HEK293 (cell line): ENCODE measurements at regions not wholly inside any gene's neighbourhood (a gene's known extent, or its start where the extent isn't known, plus 50 kb on each side); places are given as distances from the start of the nearest gene placed in this dataset.
A peak's percentile ranks its signal among the peaks of the same experiment; 100 is the strongest.

ENCODE experiments used
- CTCF ChIA-PET: fragments of 350-600 bp; formaldehyde crosslinking; extraction: SDS; loops from one replicate; lab custom pipeline; 2021; ENCODE audit warnings: antibody characterized with exemption; lab: Yijun Ruan, JAX
- POLR2A ChIA-PET: fragments of 300-600 bp; formaldehyde crosslinking; extraction: SDS; loops from one replicate; lab custom pipeline; 2020; ENCODE audit warnings: antibody characterized with exemption, inconsistent platforms; lab: Yijun Ruan, JAX
- H3K27ac ChIP-seq: fragments of 200-500 bp; sonication (Bioruptor generic); 2 replicates; pipeline ENCODE4 v1.5.1; 2014; ENCODE audit warnings: low read depth, low read length, control low read depth, inconsistent platforms; ENCODE audit errors: extremely low read depth
- H3K36me3 ChIP-seq, 2 experiments: fragments of 200-500 bp in 1 of 2; sonication (Bioruptor generic) in 1 of 2; 1 replicate in 1 of 2; 2 replicates in 1 of 2; pipeline ENCODE4 v1.5.1; 2014 to 2017; ENCODE audit warnings: inconsistent platforms in 2 of 2, low read length in 2 of 2; ENCODE audit not compliant: control insufficient read depth in 2 of 2, insufficient read depth in 1 of 2
- H3K4me1 ChIP-seq: fragments of 200-500 bp; sonication (Bioruptor generic); 2 replicates; pipeline ENCODE4 v1.5.1; 2014; ENCODE audit warnings: mild to moderate bottlenecking, low read length, inconsistent platforms; ENCODE audit not compliant: control insufficient read depth, insufficient read depth
- H3K4me3 ChIP-seq: 2 replicates; pipeline ENCODE4 v1.5.1; 2011; ENCODE audit warnings: low read depth, mild to moderate bottlenecking, control low read depth, low read length, moderate library complexity
- H3K9me3 ChIP-seq: fragments of 200-500 bp; sonication (Bioruptor generic); 2 replicates; pipeline ENCODE4 v1.5.1; 2014; ENCODE audit warnings: low read depth, low read length, inconsistent platforms; ENCODE audit not compliant: control insufficient read depth, insufficient read depth
- GLIS2 ChIP-seq: fragments of 450-650 bp; formaldehyde crosslinking; IDR thresholded peaks from 2 replicates; pipeline ENCODE4 v1.5.1; 2016; ENCODE audit warnings: missing biosample characterization, missing genetic modification characterization
- SP2 ChIP-seq: fragments of 450-650 bp; formaldehyde crosslinking; IDR thresholded peaks from 2 replicates; pipeline ENCODE4 v1.5.1; 2016; ENCODE audit warnings: missing biosample characterization, missing genetic modification characterization
- SP7 ChIP-seq: fragments of 450-650 bp; formaldehyde crosslinking; IDR thresholded peaks from 2 replicates; pipeline ENCODE4 v1.5.1; 2016; ENCODE audit warnings: missing biosample characterization, missing genetic modification characterization
- WT1 ChIP-seq: fragments of 450-650 bp; formaldehyde crosslinking; IDR thresholded peaks from 2 replicates; pipeline ENCODE4 v1.5.1; 2016; ENCODE audit warnings: missing biosample characterization, missing genetic modification characterization
- ZBTB20 ChIP-seq: fragments of 450-650 bp; formaldehyde crosslinking; IDR thresholded peaks from 2 replicates; pipeline ENCODE4 v1.5.1; 2016; ENCODE audit warnings: missing biosample characterization, missing genetic modification characterization
- ZBTB48 ChIP-seq: fragments of 450-650 bp; formaldehyde crosslinking; IDR thresholded peaks from 2 replicates; pipeline ENCODE4 v1.5.1; 2016; ENCODE audit warnings: missing biosample characterization, missing genetic modification characterization
- ZFP37 ChIP-seq: fragments of 450-650 bp; formaldehyde crosslinking; IDR thresholded peaks from 2 replicates; pipeline ENCODE4 v1.5.1; 2016; ENCODE audit warnings: missing biosample characterization, missing genetic modification characterization
- ZIC2 ChIP-seq: fragments of 450-650 bp; formaldehyde crosslinking; IDR thresholded peaks from 2 replicates; pipeline ENCODE4 v1.5.1; 2016; ENCODE audit warnings: missing biosample characterization, missing genetic modification characterization
- ZNF16 ChIP-seq: fragments of 450-650 bp; formaldehyde crosslinking; IDR thresholded peaks from 2 replicates; pipeline ENCODE4 v1.5.1; 2016; ENCODE audit warnings: low read depth, missing biosample characterization, missing genetic modification characterization
- ZNF211 ChIP-seq: fragments of 450-650 bp; formaldehyde crosslinking; IDR thresholded peaks from 2 replicates; pipeline ENCODE4 v1.5.1; 2016; ENCODE audit warnings: low read depth, missing biosample characterization, missing genetic modification characterization
- ZNF239 ChIP-seq: fragments of 450-650 bp; formaldehyde crosslinking; IDR thresholded peaks from 2 replicates; pipeline ENCODE4 v1.5.1; 2016; ENCODE audit warnings: missing biosample characterization, missing genetic modification characterization
- ZNF341 ChIP-seq: fragments of 450-650 bp; formaldehyde crosslinking; IDR thresholded peaks from 2 replicates; pipeline ENCODE4; 2016; ENCODE audit warnings: low read depth, missing biosample characterization, missing genetic modification characterization
- ZNF394 ChIP-seq: fragments of 450-650 bp; formaldehyde crosslinking; IDR thresholded peaks from 2 replicates; pipeline ENCODE4 v1.5.1; 2016; ENCODE audit warnings: missing biosample characterization, missing genetic modification characterization, mild to moderate bottlenecking, moderate library complexity, borderline replicate concordance
- ZNF521 ChIP-seq: fragments of 450-650 bp; formaldehyde crosslinking; IDR thresholded peaks from 2 replicates; pipeline ENCODE4 v1.5.1; 2017; ENCODE audit warnings: missing biosample characterization, mild to moderate bottlenecking, missing genetic modification characterization
- ZNF561 ChIP-seq: fragments of 450-650 bp; IDR thresholded peaks from 2 replicates; pipeline ENCODE4 v1.5.1; 2018; ENCODE audit warnings: missing biosample characterization, missing genetic modification characterization, borderline replicate concordance
- ZNF768 ChIP-seq: fragments of 450-650 bp; formaldehyde crosslinking; IDR thresholded peaks from 2 replicates; pipeline ENCODE4 v1.5.1; 2018; ENCODE audit warnings: missing biosample characterization, mild to moderate bottlenecking, missing genetic modification characterization
- ZNF776 ChIP-seq: fragments of 450-650 bp; formaldehyde crosslinking; IDR thresholded peaks from 2 replicates; pipeline ENCODE4 v1.5.0; 2017; ENCODE audit warnings: missing biosample characterization, missing genetic modification characterization, borderline replicate concordance
- ZNF785 ChIP-seq: fragments of 450-650 bp; formaldehyde crosslinking; IDR thresholded peaks from 2 replicates; pipeline ENCODE4 v1.5.1; 2016; ENCODE audit warnings: missing biosample characterization, missing genetic modification characterization
- ZNF791 ChIP-seq: fragments of 450-650 bp; formaldehyde crosslinking; IDR thresholded peaks from 2 replicates; pipeline ENCODE4 v1.5.1; 2016; ENCODE audit warnings: missing biosample characterization, missing genetic modification characterization
- ZSCAN16 ChIP-seq: fragments of 450-650 bp; formaldehyde crosslinking; IDR thresholded peaks from 2 replicates; pipeline ENCODE4 v1.5.1; 2016; ENCODE audit warnings: missing biosample characterization, missing genetic modification characterization
- TF ChIP-seq, protein P1 (sequence below): fragments of 450-650 bp; formaldehyde crosslinking; IDR thresholded peaks from 2 replicates; pipeline ENCODE4 v1.5.1; 2016; ENCODE audit warnings: missing biosample characterization, missing genetic modification characterization
- TF ChIP-seq, protein P2 (sequence below): fragments of 450-650 bp; formaldehyde crosslinking; conservative IDR thresholded peaks from 2 replicates; pipeline ENCODE4 v1.5.1; 2016; ENCODE audit warnings: low read depth, missing biosample characterization, missing genetic modification characterization
- TF ChIP-seq, protein P3 (sequence below): fragments of 450-650 bp; formaldehyde crosslinking; IDR thresholded peaks from 2 replicates; pipeline ENCODE4 v1.5.1; 2016; ENCODE audit warnings: missing biosample characterization, missing genetic modification characterization
- TF ChIP-seq, protein P4 (sequence below): fragments of 450-650 bp; formaldehyde crosslinking; IDR thresholded peaks from 2 replicates; pipeline ENCODE4 v1.5.1; 2016; ENCODE audit warnings: missing biosample characterization, missing genetic modification characterization

DNA sequence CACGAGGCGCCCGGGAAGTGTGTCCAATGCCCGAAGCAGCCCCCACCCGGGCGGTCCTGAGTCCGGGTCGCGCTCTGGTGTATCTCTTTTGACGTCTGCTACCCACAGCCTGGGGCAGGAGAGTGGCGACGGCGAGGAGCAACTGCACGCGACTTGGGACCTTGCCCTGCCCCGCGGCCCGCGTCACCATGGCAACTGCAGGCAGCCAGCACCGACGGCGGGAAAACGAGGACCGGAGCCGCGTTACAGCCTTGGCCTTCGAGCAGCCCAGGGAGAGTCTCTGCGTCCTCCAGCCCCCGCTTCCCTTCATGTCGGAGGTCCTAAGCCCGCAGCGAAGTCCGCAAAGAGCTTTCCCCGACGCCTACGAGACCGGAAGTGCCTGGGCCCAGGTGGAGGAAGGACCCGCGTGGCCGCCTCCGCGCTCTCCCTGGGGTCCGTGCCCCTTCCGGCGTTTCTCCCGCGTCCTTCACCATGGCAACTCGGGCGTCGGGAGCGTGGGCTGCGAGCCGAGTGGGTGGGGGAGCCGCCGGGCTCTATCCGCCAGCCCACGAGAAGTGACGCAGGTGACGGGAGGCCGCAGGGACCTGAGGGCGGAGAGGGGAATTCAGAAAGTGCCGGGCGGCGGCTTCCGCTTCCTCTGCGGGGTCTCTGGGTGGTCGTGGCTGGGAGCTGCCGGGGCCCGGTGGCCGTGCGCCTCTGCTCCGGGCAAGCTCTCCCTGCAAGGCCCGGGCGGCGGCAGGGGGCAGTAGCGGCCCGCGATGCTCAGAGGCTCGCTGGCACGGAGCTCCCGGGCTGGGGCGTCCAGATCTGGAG, 88.6 kb upstream of the TGM3 start (continued):
- TF ChIP-seq, protein P1, sequence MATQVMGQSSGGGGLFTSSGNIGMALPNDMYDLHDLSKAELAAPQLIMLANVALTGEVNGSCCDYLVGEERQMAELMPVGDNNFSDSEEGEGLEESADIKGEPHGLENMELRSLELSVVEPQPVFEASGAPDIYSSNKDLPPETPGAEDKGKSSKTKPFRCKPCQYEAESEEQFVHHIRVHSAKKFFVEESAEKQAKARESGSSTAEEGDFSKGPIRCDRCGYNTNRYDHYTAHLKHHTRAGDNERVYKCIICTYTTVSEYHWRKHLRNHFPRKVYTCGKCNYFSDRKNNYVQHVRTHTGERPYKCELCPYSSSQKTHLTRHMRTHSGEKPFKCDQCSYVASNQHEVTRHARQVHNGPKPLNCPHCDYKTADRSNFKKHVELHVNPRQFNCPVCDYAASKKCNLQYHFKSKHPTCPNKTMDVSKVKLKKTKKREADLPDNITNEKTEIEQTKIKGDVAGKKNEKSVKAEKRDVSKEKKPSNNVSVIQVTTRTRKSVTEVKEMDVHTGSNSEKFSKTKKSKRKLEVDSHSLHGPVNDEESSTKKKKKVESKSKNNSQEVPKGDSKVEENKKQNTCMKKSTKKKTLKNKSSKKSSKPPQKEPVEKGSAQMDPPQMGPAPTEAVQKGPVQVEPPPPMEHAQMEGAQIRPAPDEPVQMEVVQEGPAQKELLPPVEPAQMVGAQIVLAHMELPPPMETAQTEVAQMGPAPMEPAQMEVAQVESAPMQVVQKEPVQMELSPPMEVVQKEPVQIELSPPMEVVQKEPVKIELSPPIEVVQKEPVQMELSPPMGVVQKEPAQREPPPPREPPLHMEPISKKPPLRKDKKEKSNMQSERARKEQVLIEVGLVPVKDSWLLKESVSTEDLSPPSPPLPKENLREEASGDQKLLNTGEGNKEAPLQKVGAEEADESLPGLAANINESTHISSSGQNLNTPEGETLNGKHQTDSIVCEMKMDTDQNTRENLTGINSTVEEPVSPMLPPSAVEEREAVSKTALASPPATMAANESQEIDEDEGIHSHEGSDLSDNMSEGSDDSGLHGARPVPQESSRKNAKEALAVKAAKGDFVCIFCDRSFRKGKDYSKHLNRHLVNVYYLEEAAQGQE (tag by site-specific recombination): no peak
- TF ChIP-seq GLIS2: peak; percentile 94
- TF ChIP-seq, protein P2, sequence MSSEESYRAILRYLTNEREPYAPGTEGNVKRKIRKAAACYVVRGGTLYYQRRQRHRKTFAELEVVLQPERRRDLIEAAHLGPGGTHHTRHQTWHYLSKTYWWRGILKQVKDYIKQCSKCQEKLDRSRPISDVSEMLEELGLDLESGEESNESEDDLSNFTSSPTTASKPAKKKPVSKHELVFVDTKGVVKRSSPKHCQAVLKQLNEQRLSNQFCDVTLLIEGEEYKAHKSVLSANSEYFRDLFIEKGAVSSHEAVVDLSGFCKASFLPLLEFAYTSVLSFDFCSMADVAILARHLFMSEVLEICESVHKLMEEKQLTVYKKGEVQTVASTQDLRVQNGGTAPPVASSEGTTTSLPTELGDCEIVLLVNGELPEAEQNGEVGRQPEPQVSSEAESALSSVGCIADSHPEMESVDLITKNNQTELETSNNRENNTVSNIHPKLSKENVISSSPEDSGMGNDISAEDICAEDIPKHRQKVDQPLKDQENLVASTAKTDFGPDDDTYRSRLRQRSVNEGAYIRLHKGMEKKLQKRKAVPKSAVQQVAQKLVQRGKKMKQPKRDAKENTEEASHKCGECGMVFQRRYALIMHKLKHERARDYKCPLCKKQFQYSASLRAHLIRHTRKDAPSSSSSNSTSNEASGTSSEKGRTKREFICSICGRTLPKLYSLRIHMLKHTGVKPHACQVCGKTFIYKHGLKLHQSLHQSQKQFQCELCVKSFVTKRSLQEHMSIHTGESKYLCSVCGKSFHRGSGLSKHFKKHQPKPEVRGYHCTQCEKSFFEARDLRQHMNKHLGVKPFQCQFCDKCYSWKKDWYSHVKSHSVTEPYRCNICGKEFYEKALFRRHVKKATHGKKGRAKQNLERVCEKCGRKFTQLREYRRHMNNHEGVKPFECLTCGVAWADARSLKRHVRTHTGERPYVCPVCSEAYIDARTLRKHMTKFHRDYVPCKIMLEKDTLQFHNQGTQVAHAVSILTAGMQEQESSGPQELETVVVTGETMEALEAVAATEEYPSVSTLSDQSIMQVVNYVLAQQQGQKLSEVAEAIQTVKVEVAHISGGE (tag by site-specific recombination): peak; percentile 95
- no peak for TF ChIP-seq ZNF239 (tag by site-specific recombination)
- peak; percentile 51; the same call in 1 of the 2 replicates for TF ChIP-seq SP7
- TF ChIP-seq ZSCAN16 (tag by site-specific recombination): no peak
- peak; percentile 81 for TF ChIP-seq SP2 (tag by site-specific recombination)
- TF ChIP-seq ZIC2 (tag by site-specific recombination): peak; percentile 62
- TF ChIP-seq ZFP37 (tag by site-specific recombination): peak; percentile 71; the same call in 1 of the 2 replicates
- TF ChIP-seq, protein P3, sequence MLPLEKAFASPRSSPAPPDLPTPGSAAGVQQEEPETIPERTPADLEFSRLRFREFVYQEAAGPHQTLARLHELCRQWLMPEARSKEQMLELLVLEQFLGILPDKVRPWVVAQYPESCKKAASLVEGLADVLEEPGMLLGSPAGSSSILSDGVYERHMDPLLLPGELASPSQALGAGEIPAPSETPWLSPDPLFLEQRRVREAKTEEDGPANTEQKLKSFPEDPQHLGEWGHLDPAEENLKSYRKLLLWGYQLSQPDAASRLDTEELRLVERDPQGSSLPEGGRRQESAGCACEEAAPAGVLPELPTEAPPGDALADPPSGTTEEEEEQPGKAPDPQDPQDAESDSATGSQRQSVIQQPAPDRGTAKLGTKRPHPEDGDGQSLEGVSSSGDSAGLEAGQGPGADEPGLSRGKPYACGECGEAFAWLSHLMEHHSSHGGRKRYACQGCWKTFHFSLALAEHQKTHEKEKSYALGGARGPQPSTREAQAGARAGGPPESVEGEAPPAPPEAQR (tag by site-specific recombination): no peak
- TF ChIP-seq, protein P4, sequence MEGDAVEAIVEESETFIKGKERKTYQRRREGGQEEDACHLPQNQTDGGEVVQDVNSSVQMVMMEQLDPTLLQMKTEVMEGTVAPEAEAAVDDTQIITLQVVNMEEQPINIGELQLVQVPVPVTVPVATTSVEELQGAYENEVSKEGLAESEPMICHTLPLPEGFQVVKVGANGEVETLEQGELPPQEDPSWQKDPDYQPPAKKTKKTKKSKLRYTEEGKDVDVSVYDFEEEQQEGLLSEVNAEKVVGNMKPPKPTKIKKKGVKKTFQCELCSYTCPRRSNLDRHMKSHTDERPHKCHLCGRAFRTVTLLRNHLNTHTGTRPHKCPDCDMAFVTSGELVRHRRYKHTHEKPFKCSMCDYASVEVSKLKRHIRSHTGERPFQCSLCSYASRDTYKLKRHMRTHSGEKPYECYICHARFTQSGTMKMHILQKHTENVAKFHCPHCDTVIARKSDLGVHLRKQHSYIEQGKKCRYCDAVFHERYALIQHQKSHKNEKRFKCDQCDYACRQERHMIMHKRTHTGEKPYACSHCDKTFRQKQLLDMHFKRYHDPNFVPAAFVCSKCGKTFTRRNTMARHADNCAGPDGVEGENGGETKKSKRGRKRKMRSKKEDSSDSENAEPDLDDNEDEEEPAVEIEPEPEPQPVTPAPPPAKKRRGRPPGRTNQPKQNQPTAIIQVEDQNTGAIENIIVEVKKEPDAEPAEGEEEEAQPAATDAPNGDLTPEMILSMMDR (tag by site-specific recombination): peak; percentile 92
- peak; percentile 66; the same call in 1 of the 2 replicates for TF ChIP-seq ZBTB48 (tag by site-specific recombination)
- peak; percentile 28; the same call in 1 of the 2 replicates for TF ChIP-seq ZNF394 (tag by site-specific recombination)
- TF ChIP-seq ZNF785 (tag by site-specific recombination): no peak; the same call in 1 of the 2 replicates

DNA sequence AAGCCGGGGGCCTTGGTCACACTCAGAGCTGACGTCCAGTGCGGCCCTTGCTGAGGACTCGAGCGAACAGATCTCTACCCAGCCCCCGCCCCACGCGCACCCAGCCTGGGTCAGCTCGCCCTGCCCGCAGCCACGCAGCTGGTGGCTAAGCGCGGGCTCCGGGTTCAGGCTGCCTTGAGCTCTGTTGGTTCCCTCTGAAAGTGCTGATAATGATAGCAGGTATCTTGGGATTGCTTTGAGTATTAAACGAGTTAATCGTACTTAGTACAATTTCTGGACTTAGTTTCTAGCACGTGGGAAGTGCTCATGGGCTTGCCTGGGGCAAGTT, 88.1 kb upstream of the TGM3 start:
- H3K27ac ChIP-seq: peak overlapping the region; percentile 60; the same call in 1 of the 2 replicates
- POLR2A ChIA-PET: interaction anchor here (0.5 to 1.4 kb wide), 9 partner anchors 25 to 445 kb away, joined by 3 to 7 read pairs (median 3); partner anchors contain the start of genes NOP56 and SNRPB
- peak overlapping the region; percentile 52 for H3K4me3 ChIP-seq
- H3K9me3 ChIP-seq: no peaks in the 10 kb centered on the region
- no peaks in the 10 kb centered on the region for H3K36me3 ChIP-seq
- CTCF ChIA-PET: interaction anchor here (0.5 to 6.4 kb wide), 56 partner anchors 10 to 480 kb away, joined by 3 to 68 read pairs (median 3); no protein-coding TSS in a partner anchor
- H3K4me1 ChIP-seq: 0 out of 2 replicates have a peak, but pooled peaks cover 2% of the 10 kb centered on the region
- TF ChIP-seq ZNF341 (tag by site-specific recombination) (no peak), ZNF561 (tag by site-specific recombination) (0 out of 2 replicates have a peak, but pooled peaks have one; percentile 4), ZNF16 (tag by site-specific recombination) (no peak), ZNF768 (tag by site-specific recombination) (no peak), ZNF521 (tag by site-specific recombination) (no peak), ZBTB20 (no peak), WT1 (tag by site-specific recombination) (no peak), ZNF791 (tag by site-specific recombination) (no peak), ZNF211 (no peak), SP2 (tag by site-specific recombination) (no peak), ZNF394 (tag by site-specific recombination) (peak; percentile 9; the same call in 1 of the 2 replicates), ZNF776 (no peak)
